Keratinocyte (primary cell): ENCODE measurements at regions not wholly inside any gene's neighbourhood (a gene's known extent, or its start where the extent isn't known, plus 50 kb on each side); places are given as distances from the start of the nearest gene placed in this dataset.

Experiments
- DNase-seq: peaks from one replicate; pipeline ENCODE4 v3.0.0-alpha.2; 2011; ENCODE audit warnings: low read depth, missing footprints, low spot score
- FAIRE-seq: peaks from 2 replicates; lab custom pipeline; 2011; peaks lifted over from hg19 to GRCh38; lab: Jason Lieb, UNC
- H2AFZ ChIP-seq: 2 replicates; pipeline ENCODE4 v1.6.0; 2012; ENCODE audit warnings: low read length, control low read depth, inconsistent platforms; ENCODE audit not compliant: control insufficient read depth
- H3K27ac ChIP-seq: 2 replicates; pipeline ENCODE4 v1.5.1; 2011; ENCODE audit warnings: low read length; ENCODE audit not compliant: control insufficient read depth, insufficient read depth
- H3K27me3 ChIP-seq: 3 replicates; pipeline ENCODE4 v1.6.0; 2011; ENCODE audit warnings: low read length; ENCODE audit not compliant: control insufficient read depth, insufficient read depth; ENCODE audit errors: extremely low read depth
- H3K36me3 ChIP-seq, 2 experiments: 2 replicates in 1 of 2; 3 replicates in 1 of 2; pipeline ENCODE4 v1.5.1; 2011; ENCODE audit warnings: low read length in 2 of 2, mild to moderate bottlenecking in 1 of 2; ENCODE audit not compliant: control insufficient read depth in 2 of 2, insufficient read depth in 2 of 2; ENCODE audit errors: extremely low read depth in 1 of 2
- H3K4me1 ChIP-seq: 3 replicates; pipeline ENCODE4 v1.5.1; 2011; ENCODE audit warnings: low read length; ENCODE audit not compliant: control insufficient read depth, insufficient read depth; ENCODE audit errors: extremely low read depth
- H3K4me2 ChIP-seq: 3 replicates; pipeline ENCODE4 v1.6.0; 2011; ENCODE audit warnings: low read depth, low read length; ENCODE audit not compliant: control insufficient read depth, insufficient read depth; ENCODE audit errors: extremely low read depth
- H3K4me3 ChIP-seq, 3 experiments: fragments of 200-600 bp in 1 of 3; sonication (generic) in 1 of 3; 2 replicates in 2 of 3; 3 replicates in 1 of 3; pipeline ENCODE4 v1.5.1; 2011 to 2016; ENCODE audit warnings: low read length in 3 of 3, mild to moderate bottlenecking in 3 of 3, control low read depth in 2 of 3, inconsistent platforms in 1 of 3, low read depth in 1 of 3, mixed read lengths in 1 of 3, mixed run types in 1 of 3, moderate library complexity in 1 of 3; ENCODE audit not compliant: control insufficient read depth in 2 of 3, insufficient read depth in 2 of 3; ENCODE audit errors: extremely low read depth in 1 of 3
- H3K79me2 ChIP-seq: 2 replicates; pipeline ENCODE4 v1.6.0; 2012; ENCODE audit warnings: low read length; ENCODE audit not compliant: control insufficient read depth, insufficient read depth
- H3K9ac ChIP-seq: 3 replicates; pipeline ENCODE4 v1.6.0; 2011; ENCODE audit warnings: low read length; ENCODE audit not compliant: control insufficient read depth, insufficient read depth; ENCODE audit errors: extremely low read depth
- H3K9me1 ChIP-seq: 3 replicates; pipeline ENCODE4 v1.6.0; 2011; ENCODE audit warnings: low read length; ENCODE audit not compliant: control insufficient read depth, insufficient read depth; ENCODE audit errors: extremely low read depth
- H3K9me3 ChIP-seq: 2 replicates; pipeline ENCODE4 v1.5.1; 2012; ENCODE audit warnings: low read depth, low read length; ENCODE audit not compliant: control insufficient read depth
- H4K20me1 ChIP-seq: 3 replicates; pipeline ENCODE4 v1.6.0; 2011; ENCODE audit warnings: low read length; ENCODE audit not compliant: control insufficient read depth, insufficient read depth; ENCODE audit errors: extremely low read depth
- EZH2 ChIP-seq: IDR thresholded peaks from one replicate; pipeline ENCODE4 v1.6.1; 2012; ENCODE audit warnings: inconsistent platforms, mild to moderate bottlenecking, low read length, moderate library complexity
- dilution Hi-C: fragments of 300-500 bp; cut with MboI; formaldehyde crosslinking; loops from one replicate; pipeline ENCODE4 v1.7.0; 2020; ENCODE audit warnings: low sequenced_read_pairs; ENCODE audit not compliant: extremely low pct_ligation_motif_present
- TF ChIP-seq, protein P1 (sequence below), 3 experiments: IDR thresholded peaks in 1 of 3; conservative IDR thresholded peaks in 1 of 3; optimal IDR thresholded peaks in 1 of 3; 2 replicates in 2 of 3; 3 replicates in 1 of 3; pipeline versions ENCODE3 to v1.5.1; 2011; ENCODE audit warnings: low read length in 3 of 3, mild to moderate bottlenecking in 3 of 3, moderate library complexity in 2 of 3, control low read depth in 1 of 3, inconsistent platforms in 1 of 3; ENCODE audit not compliant: insufficient read depth in 2 of 3; ENCODE audit errors: extremely low read depth in 1 of 3

DNA sequence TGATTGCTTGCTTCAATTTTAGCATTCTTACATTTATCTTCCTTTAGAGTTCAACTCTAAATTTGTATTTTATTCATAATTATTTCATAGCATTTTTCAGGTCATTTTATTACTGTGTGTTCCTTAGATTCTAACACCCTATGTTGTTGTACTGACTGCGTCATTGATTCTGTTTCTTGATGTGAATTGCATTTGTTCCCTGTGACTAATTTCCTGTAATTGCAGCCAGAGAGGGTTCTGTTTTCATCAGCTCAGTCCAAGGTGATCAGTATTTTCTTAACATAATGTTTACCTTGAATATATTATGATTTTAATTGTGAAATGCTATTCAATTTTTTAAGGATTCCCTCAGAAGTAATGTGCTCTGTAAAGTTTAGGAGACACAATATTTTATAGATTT is 970.2 kb upstream of the PIK3C3 start:
- peaks cover 13% of the 10 kb centered on the region for H3K4me1 ChIP-seq
- H2AFZ ChIP-seq, result no peak overlapping the region
- H3K9ac ChIP-seq, result no peak overlapping the region
- no peak overlapping the region for H3K4me3 ChIP-seq
- H3K27ac ChIP-seq, result peak overlapping the region; percentile 17
- H3K9me1 ChIP-seq, result no peaks in the 10 kb centered on the region
- FAIRE-seq, result no peak
- H3K27me3 ChIP-seq, result no peaks in the 10 kb centered on the region
- no peaks in the 10 kb centered on the region for H3K9me3 ChIP-seq
- no peak for TF ChIP-seq EZH2
- TF ChIP-seq, protein P1, sequence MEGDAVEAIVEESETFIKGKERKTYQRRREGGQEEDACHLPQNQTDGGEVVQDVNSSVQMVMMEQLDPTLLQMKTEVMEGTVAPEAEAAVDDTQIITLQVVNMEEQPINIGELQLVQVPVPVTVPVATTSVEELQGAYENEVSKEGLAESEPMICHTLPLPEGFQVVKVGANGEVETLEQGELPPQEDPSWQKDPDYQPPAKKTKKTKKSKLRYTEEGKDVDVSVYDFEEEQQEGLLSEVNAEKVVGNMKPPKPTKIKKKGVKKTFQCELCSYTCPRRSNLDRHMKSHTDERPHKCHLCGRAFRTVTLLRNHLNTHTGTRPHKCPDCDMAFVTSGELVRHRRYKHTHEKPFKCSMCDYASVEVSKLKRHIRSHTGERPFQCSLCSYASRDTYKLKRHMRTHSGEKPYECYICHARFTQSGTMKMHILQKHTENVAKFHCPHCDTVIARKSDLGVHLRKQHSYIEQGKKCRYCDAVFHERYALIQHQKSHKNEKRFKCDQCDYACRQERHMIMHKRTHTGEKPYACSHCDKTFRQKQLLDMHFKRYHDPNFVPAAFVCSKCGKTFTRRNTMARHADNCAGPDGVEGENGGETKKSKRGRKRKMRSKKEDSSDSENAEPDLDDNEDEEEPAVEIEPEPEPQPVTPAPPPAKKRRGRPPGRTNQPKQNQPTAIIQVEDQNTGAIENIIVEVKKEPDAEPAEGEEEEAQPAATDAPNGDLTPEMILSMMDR (optimal IDR thresholded peaks at IDR 0.05 in 1 of 3, IDR thresholded peaks at IDR 0.05 in 1 of 3, conservative IDR thresholded peaks at IDR 0.05 in 1 of 3; ENCODE audit: extremely low read depth in 1 of 3, insufficient read depth in 2 of 3, low read length in 3 of 3), result no peak
- H4K20me1 ChIP-seq, result no peaks in the 10 kb centered on the region
- no peak overlapping the region for H3K4me2 ChIP-seq
- DNase-seq, result no peak
- dilution Hi-C loops, result no loop called here
- no peaks in the 10 kb centered on the region for H3K79me2 ChIP-seq
- H3K36me3 ChIP-seq, result no peaks in the 10 kb centered on the region

DNA sequence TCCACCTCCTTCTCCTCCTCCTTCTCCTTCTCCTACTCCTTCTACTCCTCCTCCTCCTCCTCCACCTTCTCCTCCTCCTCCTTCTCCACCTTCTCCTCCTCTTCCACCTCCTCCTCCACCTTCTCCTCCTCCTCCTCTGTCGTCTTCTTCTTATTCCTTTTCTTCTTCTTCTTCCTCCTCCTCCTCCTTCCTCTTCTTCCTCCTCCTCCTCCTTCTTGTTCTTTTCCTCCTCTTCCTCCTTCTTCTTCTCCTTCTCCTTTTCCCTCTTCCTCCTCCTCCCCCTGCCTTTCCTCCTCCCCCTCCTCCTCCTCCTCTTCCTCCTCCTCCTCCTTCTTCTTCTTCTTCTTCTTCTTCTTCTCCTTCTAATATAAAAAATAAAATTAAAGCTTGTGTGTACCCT is 971.2 kb upstream of the PIK3C3 start:
- Histone ChIP-seq H3K79me2 (no peaks in the 10 kb centered on the region), H4K20me1 (no peaks in the 10 kb centered on the region), H3K27me3 (no peaks in the 10 kb centered on the region), H3K9ac (no peak overlapping the region), H3K4me3 (no peak overlapping the region), H3K9me1 (no peaks in the 10 kb centered on the region), H3K27ac (no peak overlapping the region), H3K4me2 (no peak overlapping the region), H3K4me1 (peaks cover 13% of the 10 kb centered on the region), H3K36me3 (no peaks in the 10 kb centered on the region), H3K9me3 (no peaks in the 10 kb centered on the region), H2AFZ (no peak overlapping the region)
- FAIRE-seq (no peak), DNase-seq (no peak)
- TF ChIP-seq, protein P1 (optimal IDR thresholded peaks at IDR 0.05 in 1 of 3, IDR thresholded peaks at IDR 0.05 in 1 of 3, conservative IDR thresholded peaks at IDR 0.05 in 1 of 3; ENCODE audit: extremely low read depth in 1 of 3, insufficient read depth in 2 of 3, low read length in 3 of 3), result no peak
- no peak for TF ChIP-seq EZH2
- dilution Hi-C loops, result no loop called here
